ENCODE measurements at regions not wholly inside any gene's neighbourhood (a gene's known extent, or its start where the extent isn't known, plus 50 kb on each side); places are given as distances from the start of the nearest gene placed in this dataset.
A peak's percentile ranks its signal among the peaks of the same experiment; 100 is the strongest.
"Not testable (repeated sequence)": the region's sequence is repeated elsewhere in the genome, so short reads cannot be mapped to it uniquely, and the experiment has no call there.

GRCh38 chr20:52081066-52081465, 110.5 kb downstream of the ZFP64 start:
- no CpG with 5 or more reads among the region's 5 CpGs for WGBS (ENCODE audit: insufficient coverage, insufficient read length)
- no peaks in the 10 kb centered on the region for H3K36me3 ChIP-seq (ENCODE audit: control insufficient read depth, insufficient read depth, low read length)
- no peak for DNase-seq (ENCODE audit: low read depth, low spot score)
- no peaks in the 10 kb centered on the region for H3K4me1 ChIP-seq (ENCODE audit: control insufficient read depth, insufficient read depth, low read length)
- H3K9me3 ChIP-seq (ENCODE audit: control insufficient read depth, insufficient read depth, low read length), result no peaks in the 10 kb centered on the region
- no peak overlapping the region for H3K4me3 ChIP-seq (ENCODE audit: low read length)
- no peak overlapping the region for H3K27ac ChIP-seq (ENCODE audit: low read length)
- H3K27me3 ChIP-seq (ENCODE audit: control insufficient read depth, insufficient read depth, low read length), result no peaks in the 10 kb centered on the region

- H3K27me3 ChIP-seq (ENCODE audit: control insufficient read depth, insufficient read depth, low read length), result no peaks in the 10 kb centered on the region
- H3K4me3 ChIP-seq (ENCODE audit: low read length), result no peak overlapping the region
- no CpG with 5 or more reads among the region's 4 CpGs for WGBS (ENCODE audit: insufficient coverage, insufficient read length)
- no peaks in the 10 kb centered on the region for H3K36me3 ChIP-seq (ENCODE audit: control insufficient read depth, insufficient read depth, low read length)
- no peaks in the 10 kb centered on the region for H3K9me3 ChIP-seq (ENCODE audit: control insufficient read depth, insufficient read depth, low read length)
- H3K4me1 ChIP-seq (ENCODE audit: control insufficient read depth, insufficient read depth, low read length), result no peaks in the 10 kb centered on the region
- DNase-seq (ENCODE audit: low read depth, low spot score), result no peak
- no peak overlapping the region for H3K27ac ChIP-seq (ENCODE audit: low read length)
Observed at GRCh38 chr20:52078289-52078688, 113.3 kb downstream of the ZFP64 start.

- DNase-seq (ENCODE audit: low read depth, low spot score), result no peak
- Histone ChIP-seq H3K9me3 (ENCODE audit: control insufficient read depth, insufficient read depth, low read length) (no peaks in the 10 kb centered on the region), H3K4me3 (ENCODE audit: low read length) (no peak overlapping the region), H3K36me3 (ENCODE audit: control insufficient read depth, insufficient read depth, low read length) (no peaks in the 10 kb centered on the region), H3K27me3 (ENCODE audit: control insufficient read depth, insufficient read depth, low read length) (no peaks in the 10 kb centered on the region), H3K27ac (ENCODE audit: low read length) (no peak overlapping the region), H3K4me1 (ENCODE audit: control insufficient read depth, insufficient read depth, low read length) (no peaks in the 10 kb centered on the region)
- no CpG with 5 or more reads among the region's 2 CpGs for WGBS (ENCODE audit: insufficient coverage, insufficient read length)
Observed at GRCh38 chr20:52076164-52076563, 115.4 kb downstream of the ZFP64 start.

GRCh38 chr20:52075400-52075799, 116.2 kb downstream of the ZFP64 start:
- no peaks in the 10 kb centered on the region for H3K27me3 ChIP-seq (ENCODE audit: control insufficient read depth, insufficient read depth, low read length)
- no CpG with 5 or more reads among the region's 3 CpGs for WGBS (ENCODE audit: insufficient coverage, insufficient read length)
- H3K4me1 ChIP-seq (ENCODE audit: control insufficient read depth, insufficient read depth, low read length), result no peaks in the 10 kb centered on the region
- DNase-seq (ENCODE audit: low read depth, low spot score), result no peak
- H3K9me3 ChIP-seq (ENCODE audit: control insufficient read depth, insufficient read depth, low read length), result no peaks in the 10 kb centered on the region
- H3K27ac ChIP-seq (ENCODE audit: low read length), result no peak overlapping the region
- H3K36me3 ChIP-seq (ENCODE audit: control insufficient read depth, insufficient read depth, low read length), result no peaks in the 10 kb centered on the region
- H3K4me3 ChIP-seq (ENCODE audit: low read length), result no peak overlapping the region

- no peaks in the 10 kb centered on the region for H3K27me3 ChIP-seq (ENCODE audit: control insufficient read depth, insufficient read depth, low read length)
- WGBS (ENCODE audit: insufficient coverage, insufficient read length), result no CpG with 5 or more reads among the region's 2 CpGs
- H3K4me3 ChIP-seq (ENCODE audit: low read length), result no peak overlapping the region
- H3K36me3 ChIP-seq (ENCODE audit: control insufficient read depth, insufficient read depth, low read length), result no peaks in the 10 kb centered on the region
- DNase-seq (ENCODE audit: low read depth, low spot score), result no peak
- no peaks in the 10 kb centered on the region for H3K4me1 ChIP-seq (ENCODE audit: control insufficient read depth, insufficient read depth, low read length)
- H3K9me3 ChIP-seq (ENCODE audit: control insufficient read depth, insufficient read depth, low read length), result no peaks in the 10 kb centered on the region
- H3K27ac ChIP-seq (ENCODE audit: low read length), result no peak overlapping the region
Observed at GRCh38 chr20:52071136-52071535, 120.4 kb downstream of the ZFP64 start.

- Histone ChIP-seq H3K9me3 (ENCODE audit: control insufficient read depth, insufficient read depth, low read length) (no peaks in the 10 kb centered on the region), H3K27me3 (ENCODE audit: control insufficient read depth, insufficient read depth, low read length) (no peaks in the 10 kb centered on the region), H3K27ac (ENCODE audit: low read length) (no peak overlapping the region), H3K4me3 (ENCODE audit: low read length) (no peak overlapping the region), H3K4me1 (ENCODE audit: control insufficient read depth, insufficient read depth, low read length) (no peaks in the 10 kb centered on the region), H3K36me3 (ENCODE audit: control insufficient read depth, insufficient read depth, low read length) (no peaks in the 10 kb centered on the region)
- WGBS (ENCODE audit: insufficient coverage, insufficient read length), result no CpG with 5 or more reads among the region's 1 CpG
- DNase-seq (ENCODE audit: low read depth, low spot score), result no peak
Observed at GRCh38 chr20:52064931-52065330, 126.6 kb downstream of the ZFP64 start.

- Histone ChIP-seq H3K4me1 (ENCODE audit: control insufficient read depth, insufficient read depth, low read length) (no peaks in the 10 kb centered on the region), H3K27ac (ENCODE audit: low read length) (no peak overlapping the region), H3K9me3 (ENCODE audit: control insufficient read depth, insufficient read depth, low read length) (no peaks in the 10 kb centered on the region), H3K4me3 (ENCODE audit: low read length) (no peak overlapping the region), H3K27me3 (ENCODE audit: control insufficient read depth, insufficient read depth, low read length) (no peaks in the 10 kb centered on the region), H3K36me3 (ENCODE audit: control insufficient read depth, insufficient read depth, low read length) (no peaks in the 10 kb centered on the region)
- no CpG with 5 or more reads among the region's 5 CpGs for WGBS (ENCODE audit: insufficient coverage, insufficient read length)
- DNase-seq (ENCODE audit: low read depth, low spot score), result no peak
Observed at GRCh38 chr20:52062452-52063209, 128.9 kb downstream of the ZFP64 start.

GRCh38 chr20:52060794-52061714, 130.5 kb downstream of the ZFP64 start:
- Histone ChIP-seq H3K4me3 (ENCODE audit: low read length) (no peak overlapping the region), H3K36me3 (ENCODE audit: control insufficient read depth, insufficient read depth, low read length) (no peaks in the 10 kb centered on the region), H3K27me3 (ENCODE audit: control insufficient read depth, insufficient read depth, low read length) (no peaks in the 10 kb centered on the region), H3K4me1 (ENCODE audit: control insufficient read depth, insufficient read depth, low read length) (no peaks in the 10 kb centered on the region), H3K27ac (ENCODE audit: low read length) (no peak overlapping the region), H3K9me3 (ENCODE audit: control insufficient read depth, insufficient read depth, low read length) (no peaks in the 10 kb centered on the region; the same call in 1 of the 2 replicates)
- peak; percentile 50 for DNase-seq (ENCODE audit: low read depth, low spot score)
- WGBS (ENCODE audit: insufficient coverage, insufficient read length), result no CpG with 5 or more reads among the region's 11 CpGs

- not testable (repeated sequence) for H3K4me3 ChIP-seq (ENCODE audit: low read length); H3K27ac ChIP-seq (ENCODE audit: low read length); DNase-seq (ENCODE audit: low read depth, low spot score); H3K27me3 ChIP-seq (ENCODE audit: control insufficient read depth, insufficient read depth, low read length); H3K36me3 ChIP-seq (ENCODE audit: control insufficient read depth, insufficient read depth, low read length); H3K9me3 ChIP-seq (ENCODE audit: control insufficient read depth, insufficient read depth, low read length); H3K4me1 ChIP-seq (ENCODE audit: control insufficient read depth, insufficient read depth, low read length)
- no CpG with 5 or more reads among the region's 3 CpGs for WGBS (ENCODE audit: insufficient coverage, insufficient read length)
Observed at GRCh38 chr20:52057133-52057532, 134.4 kb downstream of the ZFP64 start.

GRCh38 chr20:52056203-52057062, 135.1 kb downstream of the ZFP64 start:
- DNase-seq (ENCODE audit: low read depth, low spot score), result no peak
- H3K4me3 ChIP-seq (ENCODE audit: low read length), result no peak overlapping the region
- H3K36me3 ChIP-seq (ENCODE audit: control insufficient read depth, insufficient read depth, low read length), result no peaks in the 10 kb centered on the region
- no peak overlapping the region for H3K27ac ChIP-seq (ENCODE audit: low read length)
- H3K9me3 ChIP-seq (ENCODE audit: control insufficient read depth, insufficient read depth, low read length), result no peaks in the 10 kb centered on the region; the same call in 1 of the 2 replicates
- no peaks in the 10 kb centered on the region for H3K4me1 ChIP-seq (ENCODE audit: control insufficient read depth, insufficient read depth, low read length)
- no peaks in the 10 kb centered on the region for H3K27me3 ChIP-seq (ENCODE audit: control insufficient read depth, insufficient read depth, low read length)
